RWPE1 (cell line): ENCODE measurements at regions not wholly inside any gene's neighbourhood (a gene's known extent, or its start where the extent isn't known, plus 50 kb on each side); places are given as distances from the start of the nearest gene placed in this dataset.

ENCODE experiments used
- CTCF ChIA-PET: fragments of 350-600 bp; sonication (Branson Sonifier 250); formaldehyde crosslinking; extraction: SDS; loops from one replicate; lab custom pipeline; 2021; lab: Yijun Ruan, JAX
- POLR2A ChIA-PET: fragments of 400-600 bp; formaldehyde crosslinking; extraction: SDS; loops from one replicate; lab custom pipeline; 2020; ENCODE audit warnings: antibody characterized with exemption; ENCODE audit not compliant: low non-redundant PET; lab: Yijun Ruan, JAX
- DNase-seq: peaks from one replicate; pipeline ENCODE4 v3.0.0; 2012; ENCODE audit warnings: low spot score
- H3K27ac ChIP-seq: fragments of 450-650 bp; 2 replicates; pipeline ENCODE4 v1.5.1; 2017
- CTCF ChIP-seq: fragments of 450-650 bp; conservative IDR thresholded peaks from 2 replicates; pipeline ENCODE4 v1.5.1; 2017; ENCODE audit warnings: low read depth, mild to moderate bottlenecking

DNA sequence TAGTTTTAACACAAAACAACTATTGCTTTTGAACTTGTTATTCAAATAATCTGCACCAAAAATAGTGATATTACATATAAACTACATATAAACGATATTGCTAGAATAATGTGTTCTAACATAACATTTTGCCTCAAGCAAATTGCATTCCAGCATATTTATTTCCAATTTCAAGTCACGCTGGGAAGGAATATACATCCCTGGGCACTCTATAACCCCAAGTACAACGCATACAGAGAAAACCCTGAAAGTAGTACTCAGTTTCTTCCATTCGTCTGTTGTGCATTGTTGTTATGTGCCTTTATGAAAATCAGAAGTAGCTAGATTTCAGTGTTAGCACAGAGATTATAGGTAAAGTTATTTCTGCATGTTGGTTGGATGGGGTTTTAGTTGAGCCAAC is 251.5 kb downstream of the TUSC7 start:
- H3K27ac ChIP-seq: no peak overlapping the region
- DNase-seq: no peak
- TF ChIP-seq CTCF: no peak
- POLR2A ChIA-PET: no interaction called here
- CTCF ChIA-PET: interaction anchor here (0.8 kb wide), 1 partner anchor 50 kb away, joined by 3 read pairs; no protein-coding TSS in a partner anchor

DNA sequence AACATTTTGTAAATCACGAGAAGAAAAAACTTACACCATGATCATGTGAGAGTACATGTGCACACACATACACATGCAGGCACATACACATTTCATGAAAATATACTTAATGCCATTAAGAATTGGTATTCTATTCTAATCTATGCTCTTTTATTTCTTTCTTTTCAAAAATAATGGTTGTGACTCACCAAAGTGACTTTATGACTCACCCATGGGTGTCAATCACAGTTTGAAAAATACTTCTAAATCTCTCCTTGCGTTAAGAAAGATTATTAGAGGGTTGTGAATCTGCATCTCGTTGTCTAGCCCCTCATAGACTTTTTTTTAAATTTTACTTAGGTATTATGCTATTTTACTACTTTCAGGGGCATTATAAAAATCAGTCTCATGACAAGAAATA is 254.2 kb downstream of the TUSC7 start:
- no peak overlapping the region for H3K27ac ChIP-seq
- ChIA-PET CTCF (interaction anchor here (0.7 kb wide), 1 partner anchor 443 kb away, joined by 3 read pairs; no protein-coding TSS in a partner anchor), POLR2A (no interaction called here)
- no peak for DNase-seq
- no peak for TF ChIP-seq CTCF

DNA sequence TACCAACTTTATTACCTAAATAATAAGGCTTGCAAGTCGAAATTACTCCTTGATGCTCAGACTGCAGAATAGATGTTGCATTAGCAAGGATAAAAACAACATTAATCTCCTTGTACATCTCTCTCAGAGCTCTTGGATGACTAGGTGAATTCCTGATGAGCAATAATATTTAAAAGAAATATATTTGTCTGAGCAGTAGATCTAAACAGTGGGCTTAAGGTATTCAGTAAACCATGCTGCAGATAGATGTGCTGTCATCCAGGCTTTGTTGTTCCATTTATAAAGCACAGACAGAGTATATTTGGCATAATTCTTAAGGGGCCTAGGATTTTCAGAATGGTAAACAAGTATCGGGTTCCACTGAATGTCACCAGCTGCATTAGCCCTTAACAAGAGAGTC is 257.1 kb downstream of the TUSC7 start:
- H3K27ac ChIP-seq: no peak overlapping the region
- TF ChIP-seq CTCF: no peak
- DNase-seq: no peak
- ChIA-PET POLR2A (no interaction called here), CTCF (no interaction called here)

DNA sequence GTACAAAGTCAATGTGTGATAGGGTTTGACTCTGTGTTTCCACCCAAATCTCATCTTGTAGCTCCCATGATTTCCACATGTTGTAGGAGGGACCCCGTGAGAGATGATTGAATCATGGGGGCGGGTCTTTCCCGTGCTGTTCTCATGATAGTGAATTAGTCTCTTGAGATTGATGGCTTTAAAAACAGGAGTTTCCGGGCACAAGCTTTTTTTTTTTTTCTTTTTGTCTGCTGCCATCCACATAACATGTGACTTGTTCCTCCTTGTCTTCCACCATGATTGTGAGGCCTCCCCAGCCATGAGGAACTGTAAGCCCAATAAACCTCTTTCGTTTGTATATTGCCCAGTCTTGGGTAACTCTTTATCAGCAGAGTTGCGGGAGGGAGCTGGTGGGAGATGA is 259.6 kb downstream of the TUSC7 start:
- CTCF ChIA-PET: no interaction called here
- no peak overlapping the region for H3K27ac ChIP-seq
- DNase-seq: no peak
- POLR2A ChIA-PET: no interaction called here
- TF ChIP-seq CTCF: no peak

DNA sequence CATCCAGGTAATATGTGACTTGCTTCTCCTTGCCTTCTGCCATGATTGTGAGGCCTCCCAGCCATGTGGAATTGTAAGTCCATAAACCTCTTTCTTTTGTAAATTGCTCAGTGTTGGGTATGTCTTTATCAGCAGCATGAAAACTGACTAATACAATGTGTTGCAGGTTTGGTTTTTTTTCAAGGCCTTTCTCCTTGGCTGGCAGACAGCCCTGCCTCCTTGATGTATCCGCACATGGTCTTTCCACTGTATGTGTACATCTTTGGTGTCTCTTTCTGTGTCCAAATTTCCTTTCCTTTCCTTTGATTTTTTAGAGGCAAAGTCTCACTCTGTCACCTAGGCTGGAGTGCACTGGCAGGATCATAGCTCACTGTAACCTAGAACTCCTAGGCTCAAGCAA is 260.1 kb downstream of the TUSC7 start:
- CTCF ChIA-PET: no interaction called here
- TF ChIP-seq CTCF: no peak
- POLR2A ChIA-PET: no interaction called here
- DNase-seq: no peak
- no peak overlapping the region for H3K27ac ChIP-seq

- TF ChIP-seq CTCF: no peak
- ChIA-PET POLR2A (no interaction called here), CTCF (no interaction called here)
- no peak for DNase-seq
- no peak overlapping the region for H3K27ac ChIP-seq
Measured at GRCh38 chr3:116971531-116971930, 262.0 kb downstream of the TUSC7 start.

- POLR2A ChIA-PET: no interaction called here
- no peak for DNase-seq
- CTCF ChIA-PET: no interaction called here
- no peak overlapping the region for H3K27ac ChIP-seq
- TF ChIP-seq CTCF: no peak
Measured at GRCh38 chr3:116974702-116975101, 265.1 kb downstream of the TUSC7 start.
